ENCODE measurements at regions not wholly inside any gene's neighbourhood (a gene's known extent, or its start where the extent isn't known, plus 50 kb on each side); places are given as distances from the start of the nearest gene placed in this dataset.

DNA sequence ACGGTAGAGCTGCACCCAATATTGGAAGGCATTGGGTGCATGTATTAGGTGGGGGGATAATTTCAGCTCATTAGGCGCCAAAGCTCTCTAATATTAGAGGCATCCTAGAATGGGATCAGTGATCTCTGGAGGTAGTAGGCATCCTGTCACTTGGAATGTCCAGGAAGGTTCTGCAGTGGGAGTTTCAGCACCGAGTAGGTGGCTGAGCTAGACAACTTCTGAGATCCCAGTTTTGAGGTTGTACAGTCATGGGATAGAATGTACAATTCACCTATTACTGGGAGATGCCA, 210.9 kb downstream of the MYCN start:
- Histone ChIP-seq H3K36me3 (ENCODE audit: insufficient read depth, low read length) (no peaks in the 10 kb centered on the region), H3K27me3 (ENCODE audit: insufficient read depth, low read length) (no peaks in the 10 kb centered on the region), H3K9me3 (ENCODE audit: low read length) (peaks cover 6% of the 10 kb centered on the region), H2AFZ (ENCODE audit: low read depth, low read length) (no peak overlapping the region), H3K4me1 (ENCODE audit: insufficient read depth, low read length) (no peaks in the 10 kb centered on the region), H3K4me3 (ENCODE audit: low read length) (no peak overlapping the region)

- no peak overlapping the region for H3K4me3 ChIP-seq (ENCODE audit: low read length)
- H3K4me1 ChIP-seq (ENCODE audit: insufficient read depth, low read length) = no peaks in the 10 kb centered on the region
- H3K9me3 ChIP-seq (ENCODE audit: low read length) = peaks cover 6% of the 10 kb centered on the region
- H3K27me3 ChIP-seq (ENCODE audit: insufficient read depth, low read length) = no peaks in the 10 kb centered on the region
- no peaks in the 10 kb centered on the region for H3K36me3 ChIP-seq (ENCODE audit: insufficient read depth, low read length)
- H2AFZ ChIP-seq (ENCODE audit: low read depth, low read length) = no peak overlapping the region
Observed at GRCh38 chr2:16150456-16151280, 210.3 kb downstream of the MYCN start.

GRCh38 chr2:16149349-16150243, 209.2 kb downstream of the MYCN start:
- Histone ChIP-seq H2AFZ (ENCODE audit: low read depth, low read length) (no peak overlapping the region), H3K4me1 (ENCODE audit: insufficient read depth, low read length) (no peaks in the 10 kb centered on the region), H3K9me3 (ENCODE audit: low read length) (peaks cover 6% of the 10 kb centered on the region), H3K27me3 (ENCODE audit: insufficient read depth, low read length) (no peaks in the 10 kb centered on the region), H3K36me3 (ENCODE audit: insufficient read depth, low read length) (no peaks in the 10 kb centered on the region), H3K4me3 (ENCODE audit: low read length) (no peak overlapping the region)

GRCh38 chr2:16148632-16149348, 208.4 kb downstream of the MYCN start:
- Histone ChIP-seq H3K4me1 (ENCODE audit: insufficient read depth, low read length) (no peaks in the 10 kb centered on the region), H3K4me3 (ENCODE audit: low read length) (no peak overlapping the region), H3K36me3 (ENCODE audit: insufficient read depth, low read length) (no peaks in the 10 kb centered on the region), H3K27me3 (ENCODE audit: insufficient read depth, low read length) (no peaks in the 10 kb centered on the region), H2AFZ (ENCODE audit: low read depth, low read length) (no peak overlapping the region), H3K9me3 (ENCODE audit: low read length) (peaks cover 2% of the 10 kb centered on the region)

GRCh38 chr2:16142383-16143361, 202.3 kb downstream of the MYCN start:
- Histone ChIP-seq H2AFZ (ENCODE audit: low read depth, low read length) (no peak overlapping the region), H3K27me3 (ENCODE audit: insufficient read depth, low read length) (no peaks in the 10 kb centered on the region), H3K36me3 (ENCODE audit: insufficient read depth, low read length) (no peaks in the 10 kb centered on the region), H3K4me1 (ENCODE audit: insufficient read depth, low read length) (peaks cover 15% of the 10 kb centered on the region), H3K4me3 (ENCODE audit: low read length) (no peak overlapping the region), H3K9me3 (ENCODE audit: low read length) (no peaks in the 10 kb centered on the region)

DNA sequence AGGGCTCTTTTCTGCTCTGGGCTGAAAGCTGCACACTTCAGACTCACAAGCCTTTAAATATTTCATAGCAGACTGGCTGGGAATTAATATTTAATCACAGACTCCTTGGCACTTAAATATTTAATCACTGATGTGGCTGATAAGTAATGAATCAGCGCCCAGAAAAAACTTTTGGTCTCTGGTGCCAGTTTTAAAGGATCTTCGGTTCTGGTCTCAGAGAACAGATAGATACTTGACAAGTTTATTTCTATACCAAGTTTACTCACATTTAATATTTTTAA, 201.2 kb downstream of the MYCN start:
- no peak overlapping the region for H2AFZ ChIP-seq (ENCODE audit: low read depth, low read length)
- H3K27me3 ChIP-seq (ENCODE audit: insufficient read depth, low read length) = no peaks in the 10 kb centered on the region
- H3K4me3 ChIP-seq (ENCODE audit: low read length) = no peak overlapping the region
- H3K36me3 ChIP-seq (ENCODE audit: insufficient read depth, low read length) = no peaks in the 10 kb centered on the region
- peaks cover 15% of the 10 kb centered on the region for H3K4me1 ChIP-seq (ENCODE audit: insufficient read depth, low read length)
- no peaks in the 10 kb centered on the region for H3K9me3 ChIP-seq (ENCODE audit: low read length)

DNA sequence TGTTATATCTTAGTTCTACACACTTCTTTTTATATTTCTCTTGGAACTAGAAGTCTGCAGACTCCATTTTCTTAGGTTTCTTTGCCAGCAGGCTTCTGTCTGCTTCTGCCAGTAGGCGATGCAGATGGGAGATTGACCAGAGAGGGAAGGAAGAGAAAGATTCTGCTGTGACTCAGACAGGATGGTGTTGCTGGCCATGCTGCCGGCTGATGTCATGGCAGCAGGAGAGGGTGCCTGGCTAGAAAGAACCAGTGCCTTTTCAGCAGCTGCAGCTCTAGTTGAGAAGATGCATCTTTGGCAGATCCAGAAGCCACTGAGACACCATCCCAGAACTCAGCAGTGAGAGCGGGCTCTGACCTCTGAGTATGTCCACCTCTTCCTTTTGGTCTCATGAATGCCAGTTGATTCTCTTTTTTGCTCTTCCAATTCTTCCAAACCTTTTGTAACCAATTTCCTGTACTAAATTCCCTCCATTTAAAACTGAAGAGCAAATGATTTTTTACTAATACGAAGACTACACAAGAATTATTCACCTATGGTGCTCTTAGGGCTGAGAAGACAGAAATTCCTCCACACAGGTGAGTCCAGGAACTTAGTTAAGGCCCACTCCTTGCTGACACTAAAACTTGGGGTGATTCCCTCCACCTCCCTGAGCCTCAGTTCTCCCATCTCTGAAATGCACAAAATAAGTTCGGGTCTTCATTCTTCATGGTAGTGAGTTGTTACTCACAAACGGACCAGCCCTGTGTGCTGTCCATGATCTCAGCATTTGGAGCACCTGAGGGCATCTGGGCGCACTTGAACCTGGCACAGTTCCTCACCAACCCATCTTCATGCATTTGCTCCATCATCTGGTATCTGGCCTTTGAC, 200.7 kb downstream of the MYCN start:
- Histone ChIP-seq H3K4me1 (ENCODE audit: insufficient read depth, low read length) (peaks cover 15% of the 10 kb centered on the region), H3K27me3 (ENCODE audit: insufficient read depth, low read length) (no peaks in the 10 kb centered on the region), H3K9me3 (ENCODE audit: low read length) (no peaks in the 10 kb centered on the region), H3K4me3 (ENCODE audit: low read length) (no peak overlapping the region), H2AFZ (ENCODE audit: low read depth, low read length) (no peak overlapping the region), H3K36me3 (ENCODE audit: insufficient read depth, low read length) (no peaks in the 10 kb centered on the region)

DNA sequence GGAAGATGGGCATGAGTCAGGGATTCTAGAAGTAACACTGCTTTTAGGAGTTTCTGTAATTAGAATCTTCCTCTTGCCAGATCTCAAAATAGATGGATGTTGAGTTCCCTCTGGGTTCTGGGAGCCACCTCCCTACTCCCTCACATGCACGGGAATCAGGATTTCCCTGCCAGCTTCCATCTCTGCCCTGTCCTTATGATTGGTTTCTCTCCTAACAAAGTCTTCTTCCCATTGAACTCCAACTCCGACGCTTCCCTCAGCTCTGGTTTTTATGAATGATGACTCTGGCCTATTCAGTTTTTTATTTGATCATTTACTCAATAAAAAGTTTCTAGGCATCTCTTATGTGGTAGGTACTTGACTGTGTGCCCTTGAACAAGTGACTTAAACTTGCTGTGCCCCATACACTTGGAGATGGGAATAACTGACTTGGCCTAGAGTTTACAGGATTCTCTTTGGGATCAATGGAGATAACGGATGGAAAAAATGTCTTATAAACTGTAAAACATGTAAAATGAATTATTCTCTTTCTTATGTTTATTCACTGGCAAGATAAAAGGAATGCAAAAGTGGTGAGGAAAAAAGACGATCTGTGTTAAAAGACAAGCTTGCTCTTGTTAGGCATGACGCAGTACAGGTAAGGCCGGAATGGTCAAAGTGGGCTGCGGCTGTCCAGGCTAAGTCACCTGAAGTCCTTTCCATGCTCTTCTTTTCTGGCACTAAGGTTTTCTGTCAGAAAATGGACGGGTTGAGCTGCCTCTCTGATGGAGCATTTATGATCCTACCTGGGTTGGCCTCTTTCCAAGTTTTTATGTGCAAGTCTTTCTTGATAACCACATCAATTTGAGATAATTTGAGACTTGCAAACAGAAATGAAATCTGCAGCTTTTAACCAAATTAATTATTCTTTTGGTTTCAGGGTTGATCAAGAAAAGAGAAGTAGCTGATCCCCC, 199.6 kb downstream of the MYCN start:
- no peaks in the 10 kb centered on the region for H3K36me3 ChIP-seq (ENCODE audit: insufficient read depth, low read length)
- H2AFZ ChIP-seq (ENCODE audit: low read depth, low read length) = no peak overlapping the region
- H3K9me3 ChIP-seq (ENCODE audit: low read length) = no peaks in the 10 kb centered on the region
- peaks cover 15% of the 10 kb centered on the region for H3K4me1 ChIP-seq (ENCODE audit: insufficient read depth, low read length)
- no peak overlapping the region for H3K4me3 ChIP-seq (ENCODE audit: low read length)
- H3K27me3 ChIP-seq (ENCODE audit: insufficient read depth, low read length) = no peaks in the 10 kb centered on the region

GRCh38 chr2:16138811-16139662, 198.7 kb downstream of the MYCN start:
- no peak overlapping the region for H2AFZ ChIP-seq (ENCODE audit: low read depth, low read length)
- H3K27me3 ChIP-seq (ENCODE audit: insufficient read depth, low read length) = no peaks in the 10 kb centered on the region
- no peaks in the 10 kb centered on the region for H3K36me3 ChIP-seq (ENCODE audit: insufficient read depth, low read length)

DNA sequence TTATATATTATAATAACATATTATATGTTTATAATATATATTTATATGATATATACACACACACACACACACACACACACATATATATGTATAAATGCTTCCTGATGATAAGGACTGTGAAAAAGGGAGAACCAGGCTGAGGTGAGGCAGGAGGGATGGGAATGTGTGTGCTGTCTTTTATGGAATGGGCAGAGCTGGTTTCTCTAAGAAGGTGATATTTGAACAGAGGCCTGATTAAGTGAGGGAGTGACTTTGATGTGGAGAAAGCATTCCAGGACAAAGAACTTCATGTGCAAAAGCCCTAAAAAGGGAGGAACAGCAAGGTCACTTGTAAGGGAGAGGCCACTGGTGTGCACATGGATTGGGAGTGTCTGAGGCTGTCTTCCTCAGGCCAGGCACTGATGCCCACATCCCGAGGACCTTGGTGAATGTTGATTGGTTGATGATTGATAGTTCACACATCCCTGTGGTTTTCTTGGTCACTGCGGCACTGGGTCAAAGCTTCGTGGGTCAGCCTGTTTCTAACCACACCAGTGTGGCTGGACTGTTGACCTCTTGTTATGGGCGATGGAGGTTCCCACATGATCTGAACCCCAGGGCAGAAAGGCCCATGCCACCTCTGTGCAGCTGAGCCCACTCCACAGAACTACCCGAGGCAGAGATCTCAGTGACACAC, 196.9 kb downstream of the MYCN start:
- H2AFZ ChIP-seq (ENCODE audit: low read depth, low read length) = no peak overlapping the region
- peaks cover 15% of the 10 kb centered on the region for H3K4me1 ChIP-seq (ENCODE audit: insufficient read depth, low read length)
- no peaks in the 10 kb centered on the region for H3K9me3 ChIP-seq (ENCODE audit: low read length)
- no peak overlapping the region for H3K4me3 ChIP-seq (ENCODE audit: low read length)
- no peaks in the 10 kb centered on the region for H3K36me3 ChIP-seq (ENCODE audit: insufficient read depth, low read length)
- no peaks in the 10 kb centered on the region for H3K27me3 ChIP-seq (ENCODE audit: insufficient read depth, low read length)

More at GRCh38 chr2:16138811-16139662, 198.7 kb downstream of the MYCN start:
- Histone ChIP-seq H3K4me3 (ENCODE audit: low read length) (no peak overlapping the region), H3K4me1 (ENCODE audit: insufficient read depth, low read length) (peaks cover 15% of the 10 kb centered on the region), H3K9me3 (ENCODE audit: low read length) (no peaks in the 10 kb centered on the region)

All from neuron (in vitro differentiated cells).